ENCODE measurements at regions not wholly inside any gene's neighbourhood (a gene's known extent, or its start where the extent isn't known, plus 50 kb on each side); places are given as distances from the start of the nearest gene placed in this dataset.
"Not testable (repeated sequence)": the region's sequence is repeated elsewhere in the genome, so short reads cannot be mapped to it uniquely, and the experiment has no call there.

DNA sequence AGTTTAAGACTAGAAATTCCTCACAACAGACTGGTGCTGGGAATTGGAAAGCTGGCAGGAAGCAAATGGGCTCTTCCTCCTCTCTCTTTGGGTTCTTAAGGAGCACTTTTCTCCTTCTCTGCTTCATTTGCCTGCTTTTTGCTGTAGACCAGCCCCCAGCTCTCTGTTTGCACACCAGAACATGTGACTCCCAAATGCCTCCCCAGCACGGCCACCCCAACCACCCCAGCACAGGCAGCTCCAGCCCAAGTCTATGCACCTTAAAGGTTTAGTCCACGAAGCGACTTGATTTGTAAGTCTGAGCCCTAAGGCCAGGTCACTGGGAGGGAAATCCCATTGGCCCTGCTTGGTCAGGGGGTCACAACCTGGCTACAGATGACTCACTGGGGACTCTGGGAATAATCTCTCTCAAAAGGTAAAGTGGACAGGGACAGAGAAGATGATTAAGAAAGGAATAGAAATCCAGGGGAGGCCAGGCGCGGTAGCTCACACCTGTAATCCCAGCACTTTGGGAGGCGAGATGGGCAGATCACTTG lies 377.8 kb upstream of the PROK2 start:
- DNase-seq = no peak
- no peaks in the 10 kb centered on the region for H3K36me3 ChIP-seq
- in situ Hi-C loops (cut with MboI; ENCODE audit: low sequenced_read_pairs in 4 of 4) (no loop called here), intact Hi-C loops (cut with DNase I; ENCODE audit: low total_unique reads) (no loop called here)
- no peaks in the 10 kb centered on the region for H3K27me3 ChIP-seq
- no peak overlapping the region for H3K27ac ChIP-seq
- TF ChIP-seq POLR2A (IDR thresholded peaks at IDR 0.05) (no peak), CTCF (IDR thresholded peaks at IDR 0.05 in 4 of 5, conservative IDR thresholded peaks at IDR 0.05 in 1 of 5) (no peak)
- H3K4me1 ChIP-seq = no peaks in the 10 kb centered on the region
- H3K4me3 ChIP-seq = no peak overlapping the region
- no peaks in the 10 kb centered on the region for H3K9me3 ChIP-seq
- ATAC-seq = no peak

DNA sequence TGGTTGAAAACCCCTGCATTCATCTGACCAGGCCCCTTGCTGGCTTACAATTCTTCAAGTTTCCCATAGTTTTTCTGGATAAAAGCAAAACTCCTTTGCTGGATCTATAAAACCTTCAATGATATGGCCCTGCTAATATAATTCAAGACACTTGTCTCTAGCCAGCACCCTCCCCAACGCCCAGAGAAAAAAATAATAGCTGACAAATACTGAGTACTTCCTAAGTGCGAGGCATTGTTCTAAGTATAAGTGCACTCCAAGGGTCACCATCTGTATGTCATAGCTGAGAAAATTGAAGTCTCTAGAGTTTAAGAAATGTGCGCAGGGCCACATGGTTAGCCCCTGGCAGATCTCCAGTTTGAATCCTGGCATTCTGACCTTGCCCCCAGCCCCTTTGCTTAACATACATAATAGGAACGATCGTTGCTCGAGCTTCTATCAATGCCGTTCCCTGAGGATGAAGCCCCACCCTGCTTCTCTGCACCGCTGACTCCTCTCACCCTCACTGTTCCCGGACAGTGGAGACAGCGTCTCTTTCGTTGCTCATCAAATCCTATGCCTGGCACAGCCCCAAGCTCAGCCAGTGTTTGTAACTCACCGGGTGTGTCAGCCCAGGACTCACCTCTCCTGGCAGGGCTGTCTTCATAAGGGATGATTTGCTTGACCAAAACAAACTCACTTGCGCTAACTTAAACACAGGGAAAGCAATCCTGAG lies 377.1 kb upstream of the PROK2 start:
- no peaks in the 10 kb centered on the region for H3K36me3 ChIP-seq
- H3K27me3 ChIP-seq = no peaks in the 10 kb centered on the region
- H3K4me3 ChIP-seq = no peak overlapping the region
- H3K27ac ChIP-seq = no peak overlapping the region
- ATAC-seq (no peak), DNase-seq (no peak)
- H3K4me1 ChIP-seq = no peaks in the 10 kb centered on the region
- TF ChIP-seq POLR2A (IDR thresholded peaks at IDR 0.05) = no peak
- TF ChIP-seq CTCF (IDR thresholded peaks at IDR 0.05 in 4 of 5, conservative IDR thresholded peaks at IDR 0.05 in 1 of 5) = no peak
- intact Hi-C loops (cut with DNase I; ENCODE audit: low total_unique reads) = no loop called here
- in situ Hi-C loops (cut with MboI; ENCODE audit: low sequenced_read_pairs in 4 of 4) = no loop called here
- H3K9me3 ChIP-seq = no peaks in the 10 kb centered on the region

GRCh38 chr3:72161285-72161684 lies 376.3 kb upstream of the PROK2 start:
- H3K9me3 ChIP-seq; H3K27me3 ChIP-seq; H3K4me3 ChIP-seq; H3K4me1 ChIP-seq; in situ Hi-C loops (cut with MboI; ENCODE audit: low sequenced_read_pairs in 4 of 4); DNase-seq; intact Hi-C loops (cut with DNase I; ENCODE audit: low total_unique reads); ATAC-seq; H3K27ac ChIP-seq; H3K36me3 ChIP-seq: not testable (repeated sequence)

DNA sequence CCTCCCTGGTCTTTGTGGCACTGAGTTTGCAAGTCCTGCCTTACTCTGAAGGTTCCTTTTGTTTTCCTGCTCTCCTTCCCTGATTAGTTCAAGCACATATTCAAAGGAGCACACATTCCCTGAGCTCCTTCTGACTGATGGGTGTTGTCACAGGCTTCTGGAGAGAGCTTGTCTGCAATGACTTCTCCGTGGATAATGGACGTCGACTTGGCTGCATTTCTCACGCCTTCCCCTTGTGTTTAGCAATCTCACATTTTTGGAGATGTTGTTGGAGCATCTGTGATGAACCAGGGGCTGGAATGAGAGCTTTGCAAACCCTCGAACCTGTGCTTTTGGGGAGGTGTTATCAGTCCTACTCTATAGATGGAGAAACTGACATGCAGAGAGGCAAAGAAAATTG lies 375.4 kb upstream of the PROK2 start:
- TF ChIP-seq CTCF (IDR thresholded peaks at IDR 0.05 in 4 of 5, conservative IDR thresholded peaks at IDR 0.05 in 1 of 5) (no peak), POLR2A (IDR thresholded peaks at IDR 0.05) (no peak)
- ATAC-seq = no peak
- no peaks in the 10 kb centered on the region for H3K9me3 ChIP-seq
- DNase-seq = no peak
- intact Hi-C loops (cut with DNase I; ENCODE audit: low total_unique reads) = no loop called here
- H3K4me3 ChIP-seq = no peak overlapping the region
- H3K27me3 ChIP-seq = no peaks in the 10 kb centered on the region
- no peaks in the 10 kb centered on the region for H3K4me1 ChIP-seq
- in situ Hi-C loops (cut with MboI; ENCODE audit: low sequenced_read_pairs in 4 of 4) = no loop called here
- no peak overlapping the region for H3K27ac ChIP-seq
- H3K36me3 ChIP-seq = no peaks in the 10 kb centered on the region

- in situ Hi-C loops (cut with MboI; ENCODE audit: low sequenced_read_pairs in 4 of 4) = no loop called here
- intact Hi-C loops (cut with DNase I; ENCODE audit: low total_unique reads) = no loop called here
- ATAC-seq (no peak), DNase-seq (no peak)
- H3K9me3 ChIP-seq = no peaks in the 10 kb centered on the region
- H3K27me3 ChIP-seq = no peaks in the 10 kb centered on the region
- no peaks in the 10 kb centered on the region for H3K4me1 ChIP-seq
- no peak overlapping the region for H3K27ac ChIP-seq
- H3K36me3 ChIP-seq = no peaks in the 10 kb centered on the region
- TF ChIP-seq CTCF (IDR thresholded peaks at IDR 0.05 in 4 of 5, conservative IDR thresholded peaks at IDR 0.05 in 1 of 5) (no peak), POLR2A (IDR thresholded peaks at IDR 0.05) (no peak)
- H3K4me3 ChIP-seq = no peak overlapping the region
Measured at GRCh38 chr3:72159487-72159886, 374.5 kb upstream of the PROK2 start.

Measured in gastrocnemius medialis (tissue), 4 donors.